ENCODE measurements at regions not wholly inside any gene's neighbourhood (a gene's known extent, or its start where the extent isn't known, plus 50 kb on each side); places are given as distances from the start of the nearest gene placed in this dataset.

- no peak for DNase-seq (ENCODE audit: low read depth)
Observed at GRCh38 chr13:109368230-109368629, 418.2 kb downstream of the IRS2 start.

GRCh38 chr13:109366525-109366924 is 419.9 kb downstream of the IRS2 start:
- DNase-seq (ENCODE audit: low read depth), result no peak

GRCh38 chr13:109363431-109363830 is 423.0 kb downstream of the IRS2 start:
- no peak for DNase-seq (ENCODE audit: low read depth)

GRCh38 chr13:109362616-109363015 is 423.8 kb downstream of the IRS2 start:
- no peak for DNase-seq (ENCODE audit: low read depth)

- no peak for DNase-seq (ENCODE audit: low read depth)
Observed at GRCh38 chr13:109361562-109362289, 424.7 kb downstream of the IRS2 start.

GRCh38 chr13:109357751-109358471 is 428.5 kb downstream of the IRS2 start:
- no peak for DNase-seq (ENCODE audit: low read depth)

- DNase-seq (ENCODE audit: low read depth), result no peak
Observed at GRCh38 chr13:109355875-109356434, 430.4 kb downstream of the IRS2 start.

- no peak for DNase-seq (ENCODE audit: low read depth)
Observed at GRCh38 chr13:109355166-109355565, 431.2 kb downstream of the IRS2 start.

GRCh38 chr13:109351236-109351635 is 435.1 kb downstream of the IRS2 start:
- DNase-seq (ENCODE audit: low read depth), result no peak

GRCh38 chr13:109348519-109349258 is 437.7 kb downstream of the IRS2 start:
- peak; percentile 24 for DNase-seq (ENCODE audit: low read depth)

- no peak for DNase-seq (ENCODE audit: low read depth)
Observed at GRCh38 chr13:109346060-109346459, 440.3 kb downstream of the IRS2 start.

GRCh38 chr13:109345433-109345941 is 440.9 kb downstream of the IRS2 start:
- DNase-seq (ENCODE audit: low read depth), result peak; percentile 43

GRCh38 chr13:109344552-109345157 is 441.7 kb downstream of the IRS2 start:
- peak; percentile 37 for DNase-seq (ENCODE audit: low read depth)

- DNase-seq (ENCODE audit: low read depth), result peak; percentile 39
Observed at GRCh38 chr13:109336730-109337129, 449.7 kb downstream of the IRS2 start.

GRCh38 chr13:109333893-109334651 is 452.3 kb downstream of the IRS2 start:
- no peak for DNase-seq (ENCODE audit: low read depth)

- no peak for DNase-seq (ENCODE audit: low read depth)
Observed at GRCh38 chr13:109332506-109333499, 453.6 kb downstream of the IRS2 start.

GRCh38 chr13:109331898-109332297 is 454.5 kb downstream of the IRS2 start:
- no peak for DNase-seq (ENCODE audit: low read depth)

GRCh38 chr13:109331011-109331433 is 455.4 kb downstream of the IRS2 start:
- DNase-seq (ENCODE audit: low read depth), result peak; percentile 41

GRCh38 chr13:109330123-109330522 is 456.3 kb downstream of the IRS2 start:
- no peak for DNase-seq (ENCODE audit: low read depth)

GRCh38 chr13:109329175-109329574 is 457.2 kb downstream of the IRS2 start:
- no peak for DNase-seq (ENCODE audit: low read depth)

All from HS-5 (cell line).